Fibroblast of villous mesenchyme (primary cell): ENCODE measurements at regions not wholly inside any gene's neighbourhood (a gene's known extent, or its start where the extent isn't known, plus 50 kb on each side); places are given as distances from the start of the nearest gene placed in this dataset.
A peak's percentile ranks its signal among the peaks of the same experiment; 100 is the strongest.
"Not testable (repeated sequence)": the region's sequence is repeated elsewhere in the genome, so short reads cannot be mapped to it uniquely, and the experiment has no call there.

Source experiments
- DNase-seq: peaks from one replicate; pipeline ENCODE4 v3.0.0-alpha.2; 2010; ENCODE audit warnings: low read depth
- H3K4me3 ChIP-seq: 2 replicates; pipeline ENCODE4 v1.5.1; 2011; ENCODE audit warnings: low read depth, mild to moderate bottlenecking, low read length
- CTCF ChIP-seq: IDR thresholded peaks from 2 replicates; pipeline ENCODE4 v1.5.1; 2012; ENCODE audit warnings: low read depth, mild to moderate bottlenecking, low read length; ENCODE audit not compliant: insufficient read depth

GRCh38 chr20:29873946-29874345 lies 1383.5 kb upstream of the DEFB115 start:
- peak overlapping the region; percentile 42 for H3K4me3 ChIP-seq
- no peak for TF ChIP-seq CTCF
- peak; percentile 46 for DNase-seq

GRCh38 chr20:29874476-29875202 lies 1382.8 kb upstream of the DEFB115 start:
- no peak for TF ChIP-seq CTCF
- H3K4me3 ChIP-seq, result no peak overlapping the region
- DNase-seq, result no peak

- H3K4me3 ChIP-seq, DNase-seq: not testable (repeated sequence)
Measured at GRCh38 chr20:29875321-29876083, 1382.0 kb upstream of the DEFB115 start.

- H3K4me3 ChIP-seq, DNase-seq: not testable (repeated sequence)
Measured at GRCh38 chr20:29876084-29876910, 1381.2 kb upstream of the DEFB115 start.

GRCh38 chr20:29876911-29877285 lies 1380.6 kb upstream of the DEFB115 start:
- DNase-seq, result no peak
- H3K4me3 ChIP-seq, result no peak overlapping the region
- TF ChIP-seq CTCF, result no peak

- not testable (repeated sequence) for H3K4me3 ChIP-seq, DNase-seq
Measured at GRCh38 chr20:29877411-29878280, 1379.8 kb upstream of the DEFB115 start.

GRCh38 chr20:29878281-29878741 lies 1379.2 kb upstream of the DEFB115 start:
- TF ChIP-seq CTCF, result no peak
- peak; percentile 24 for DNase-seq
- H3K4me3 ChIP-seq, result no peak overlapping the region
